HCT116 (cell line): ENCODE measurements at regions not wholly inside any gene's neighbourhood (a gene's known extent, or its start where the extent isn't known, plus 50 kb on each side); places are given as distances from the start of the nearest gene placed in this dataset.

Experiments used
- CEBPB ChIP-seq: IDR thresholded peaks from 2 replicates; pipeline ENCODE4 v1.6.1; 2012; ENCODE audit warnings: low read depth
- CTCF ChIP-seq, 3 experiments: fragments of 200-600 bp in 1 of 3; sonication (generic) in 1 of 3; IDR thresholded peaks in 2 of 3; conservative IDR thresholded peaks in 1 of 3; 2 replicates each; pipeline ENCODE4 v1.5.1; 2012 to 2017; ENCODE audit warnings: low read depth in 2 of 3, low read length in 2 of 3, antibody characterized with exemption in 1 of 3, borderline replicate concordance in 1 of 3, control low read depth in 1 of 3, mild to moderate bottlenecking in 1 of 3, mixed read lengths in 1 of 3, mixed run types in 1 of 3, moderate library complexity in 1 of 3; ENCODE audit not compliant: insufficient read depth in 1 of 3
- EZH2 ChIP-seq: fragments of 200-600 bp; sonication (generic); IDR thresholded peaks from 2 replicates; pipeline ENCODE4 v1.6.1; 2017; ENCODE audit warnings: antibody characterized with exemption, mixed run types
- EZH2phosphoT487 ChIP-seq: fragments of 200-600 bp; IDR thresholded peaks from 2 replicates; pipeline ENCODE4 v1.6.1; 2018; ENCODE audit warnings: antibody characterized with exemption, borderline replicate concordance
- JUND ChIP-seq: IDR thresholded peaks from 2 replicates; pipeline ENCODE4 v1.6.1; 2012
- MAX ChIP-seq: IDR thresholded peaks from 2 replicates; pipeline ENCODE4 v1.6.1; 2012
- POLR2A ChIP-seq: IDR thresholded peaks from 2 replicates; pipeline ENCODE4 v1.7.0; 2011; ENCODE audit warnings: borderline replicate concordance; ENCODE audit not compliant: insufficient read depth, insufficient read length; ENCODE audit errors: extremely low read depth
- POLR2AphosphoS5 ChIP-seq: IDR thresholded peaks from 2 replicates; pipeline ENCODE4 v1.6.1; 2011; ENCODE audit warnings: mild to moderate bottlenecking, low read depth, low read length, moderate library complexity
- REST ChIP-seq: IDR thresholded peaks from 2 replicates; pipeline ENCODE4 v1.6.1; 2012; ENCODE audit warnings: low read depth
- SIN3A ChIP-seq: IDR thresholded peaks from 2 replicates; pipeline ENCODE4 v1.6.1; 2012; ENCODE audit warnings: low read depth
- YY1 ChIP-seq: IDR thresholded peaks from 2 replicates; pipeline ENCODE4 v1.6.1; 2011; ENCODE audit warnings: low read length, low read depth, moderate library complexity, mild to moderate bottlenecking; ENCODE audit not compliant: insufficient replicate concordance; ENCODE audit errors: extremely low read depth

GRCh38 chr11:19499999-19500398 is 212.6 kb upstream of the NAV2 start:
- TF ChIP-seq POLR2AphosphoS5, result no peak
- TF ChIP-seq CTCF (IDR thresholded peaks at IDR 0.05 in 2 of 3, conservative IDR thresholded peaks at IDR 0.05 in 1 of 3; ENCODE audit: borderline replicate concordance in 1 of 3, insufficient read depth in 1 of 3, low read depth in 2 of 3, low read length in 2 of 3), result no peak
- TF ChIP-seq MAX, result no peak
- TF ChIP-seq YY1, result no peak
- TF ChIP-seq JUND, result no peak
- TF ChIP-seq POLR2A, result no peak
- no peak for TF ChIP-seq CEBPB
- no peak for TF ChIP-seq EZH2
- no peak for TF ChIP-seq EZH2phosphoT487
- no peak for TF ChIP-seq SIN3A
- no peak for TF ChIP-seq REST
